GM21737 (cell line): ENCODE measurements at regions not wholly inside any gene's neighbourhood (a gene's known extent, or its start where the extent isn't known, plus 50 kb on each side); places are given as distances from the start of the nearest gene placed in this dataset.
"Not testable (repeated sequence)": the region's sequence is repeated elsewhere in the genome, so short reads cannot be mapped to it uniquely, and the experiment has no call there.

ENCODE experiments used
- ATAC-seq: cut with Tn5 transposase; IDR thresholded peaks from one replicate; pipeline ENCODE4 v1.9.1; 2021; ENCODE audit warnings: mild to moderate bottlenecking, moderate library complexity; ENCODE audit not compliant: unreplicated experiment

DNA sequence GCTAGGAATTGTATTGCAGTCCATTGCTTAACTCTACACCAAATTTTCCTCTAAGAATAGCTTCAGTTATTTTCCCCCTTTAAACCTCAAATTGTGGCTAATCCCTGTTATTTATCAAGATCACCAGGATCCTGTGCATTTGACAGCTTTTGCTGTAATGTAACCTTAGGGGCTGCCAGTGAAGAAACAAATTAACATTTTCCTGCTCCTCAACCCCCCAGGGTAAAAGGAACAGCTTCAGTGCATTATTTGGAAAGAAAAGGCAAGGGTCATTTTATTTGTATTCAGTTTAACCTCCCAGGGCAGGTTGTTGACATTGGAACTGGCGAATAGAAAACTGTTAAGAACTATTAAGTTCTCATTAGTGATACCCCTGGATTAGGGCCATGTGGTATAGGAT is 57.0 kb downstream of the PCDH20 start:
- no peak for ATAC-seq

DNA sequence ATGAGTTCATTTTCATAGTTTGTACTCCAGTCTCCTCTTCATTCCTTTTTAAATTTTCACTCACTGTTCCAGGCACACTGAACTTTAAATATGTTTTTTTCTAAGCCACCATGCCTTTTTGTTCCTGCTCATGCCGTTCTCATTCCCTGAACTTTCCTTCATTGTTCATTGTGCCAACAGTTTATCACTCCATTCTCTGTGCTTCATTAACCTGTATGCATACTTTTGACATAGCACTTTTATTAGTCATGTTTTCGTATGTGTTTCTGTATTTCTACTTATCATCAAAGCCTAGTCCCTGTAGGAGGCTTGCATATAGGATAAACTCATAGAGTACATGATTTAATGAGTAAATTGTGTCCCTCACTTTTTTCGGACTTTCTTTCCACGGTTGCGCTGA is 65.3 kb downstream of the PCDH20 start:
- no peak for ATAC-seq

DNA sequence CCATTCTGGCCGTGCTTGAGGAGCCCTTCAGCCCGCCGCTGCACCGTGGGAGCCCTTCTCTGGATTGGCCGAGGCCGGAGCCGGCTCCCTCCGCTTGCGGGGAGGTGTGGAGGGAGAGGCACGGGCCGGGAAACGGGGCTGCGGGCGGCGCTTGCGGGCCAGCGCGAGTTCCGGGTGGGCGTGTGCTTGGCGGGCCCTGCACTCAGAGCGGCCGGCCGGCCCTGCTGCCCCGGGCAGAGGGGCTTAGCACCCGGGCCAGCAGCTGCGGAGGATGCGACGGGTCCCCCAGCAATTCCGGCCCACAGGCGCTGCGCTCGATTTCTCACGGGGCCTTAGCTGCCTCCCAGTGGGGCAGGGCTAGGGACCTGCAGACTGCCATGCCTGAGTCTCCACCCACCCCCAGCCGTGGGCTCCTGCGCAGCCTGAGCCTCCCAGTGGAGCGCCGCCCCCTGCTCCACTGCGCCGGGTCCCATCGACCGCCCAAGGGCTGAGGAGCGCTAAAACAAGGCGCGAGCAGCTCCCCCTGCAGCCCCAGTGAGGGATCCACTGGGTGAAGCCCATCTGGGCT is 76.5 kb downstream of the PCDH20 start:
- no peak for ATAC-seq

DNA sequence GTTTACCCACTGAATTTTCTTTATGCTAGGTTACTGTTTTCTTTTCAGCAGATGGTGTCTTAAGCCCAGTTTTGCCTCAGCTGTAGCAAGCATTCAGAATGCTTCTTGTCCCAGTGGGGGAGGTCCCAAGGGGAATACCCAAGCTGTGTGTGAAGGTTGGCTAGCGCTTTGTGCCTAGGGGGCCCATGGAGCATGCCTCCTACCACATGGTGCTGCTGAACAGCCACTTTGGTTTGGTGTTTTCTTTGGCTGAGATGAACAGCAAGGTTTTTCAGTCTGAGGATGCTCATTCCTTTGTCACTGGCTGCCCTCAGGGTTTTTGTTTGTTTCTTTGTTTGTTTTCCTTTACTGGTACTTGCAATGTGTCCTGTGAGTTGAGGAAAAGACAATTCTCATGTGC is 99.0 kb downstream of the PCDH20 start:
- no peak for ATAC-seq

DNA sequence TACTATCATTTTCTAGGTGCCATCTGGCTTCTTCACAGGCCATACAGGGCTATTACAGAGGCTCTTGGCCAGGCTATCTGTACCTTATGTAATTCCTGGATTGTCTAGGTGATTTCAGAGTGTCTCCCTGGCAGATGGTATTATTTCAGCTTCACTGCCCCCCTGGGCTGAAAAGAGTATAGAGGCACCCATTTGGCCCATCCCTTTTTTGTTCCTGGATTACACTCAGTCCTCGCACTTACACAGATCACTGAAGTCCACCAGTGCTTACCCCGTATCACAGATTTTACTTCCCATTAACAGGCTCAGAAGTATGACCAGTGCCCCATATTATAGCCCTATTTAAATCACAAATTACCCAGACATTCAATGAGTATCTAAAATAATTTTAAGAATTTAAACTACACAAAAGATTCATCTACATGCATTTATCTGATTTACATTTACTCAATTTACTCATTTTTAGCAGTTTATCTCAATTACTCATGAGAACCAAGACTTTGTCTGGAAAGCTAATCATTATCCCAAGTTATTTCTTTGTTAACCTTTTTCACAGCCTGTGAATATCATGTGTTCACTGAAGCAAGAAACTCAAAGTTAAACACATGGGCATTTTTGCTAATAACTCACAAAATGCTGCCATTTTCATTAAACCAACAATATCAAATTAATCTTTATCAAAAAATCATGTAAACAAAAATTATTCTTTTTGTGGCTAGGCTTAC is 121.0 kb downstream of the PCDH20 start:
- ATAC-seq, result no peak

DNA sequence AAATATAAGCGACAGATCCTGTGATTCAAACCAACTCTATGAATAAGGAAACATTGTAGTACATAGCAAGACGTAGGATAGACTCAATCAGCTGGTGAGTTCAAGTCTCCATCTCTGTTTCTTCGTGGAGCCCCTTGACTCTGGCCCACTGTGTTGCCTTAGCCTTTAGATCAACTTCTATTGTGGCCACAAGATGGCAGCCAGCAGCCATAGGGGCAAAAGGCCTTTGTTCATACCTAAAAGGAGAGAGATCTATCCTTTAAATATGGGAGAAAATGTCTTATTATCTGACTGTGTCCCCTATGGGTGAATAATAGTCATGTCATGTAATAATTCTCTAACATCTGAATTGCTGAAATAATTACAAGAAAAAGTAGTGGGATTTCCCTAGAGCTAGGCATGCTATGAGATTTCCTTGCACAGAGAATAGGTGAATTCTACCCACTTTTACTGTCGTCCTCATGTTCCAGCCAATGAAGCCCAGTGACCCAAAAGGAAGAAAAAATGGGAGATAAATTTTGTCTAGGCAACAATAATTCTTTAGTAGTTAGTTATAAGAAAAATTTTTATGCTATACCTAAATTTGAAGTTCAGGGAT is 129.4 kb downstream of the PCDH20 start:
- ATAC-seq, result no peak

DNA sequence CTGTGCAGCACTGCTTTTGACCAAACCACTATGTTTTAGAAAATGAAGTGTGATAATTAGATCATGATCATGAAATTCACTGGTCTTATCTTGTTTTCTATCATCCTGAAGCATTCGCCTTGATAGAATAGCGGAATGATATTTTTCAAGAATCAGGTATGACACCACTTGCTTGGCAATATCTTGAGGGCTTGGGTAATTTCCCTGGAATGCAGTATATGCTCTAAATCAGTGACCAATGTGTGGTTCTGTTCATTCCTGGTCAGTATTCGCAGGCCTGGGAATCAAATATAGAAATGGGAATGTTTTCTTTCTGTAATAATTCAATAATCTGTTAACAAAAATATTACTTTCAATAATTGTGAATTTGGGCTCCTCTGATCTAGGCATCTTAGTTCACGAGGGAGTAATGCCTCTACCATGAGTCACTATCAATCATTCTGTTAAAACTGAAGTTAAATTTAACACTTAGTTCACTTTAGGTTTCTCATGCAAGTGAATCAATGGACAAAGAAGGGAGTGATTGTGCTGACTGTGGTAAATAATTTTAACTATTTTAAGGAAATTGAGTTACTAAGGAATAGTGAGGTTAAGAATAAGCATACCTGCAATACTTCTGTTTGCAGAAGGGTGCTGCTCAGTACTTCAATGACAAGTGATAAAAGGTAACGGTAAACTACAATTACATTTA is 137.9 kb downstream of the PCDH20 start:
- no peak for ATAC-seq

DNA sequence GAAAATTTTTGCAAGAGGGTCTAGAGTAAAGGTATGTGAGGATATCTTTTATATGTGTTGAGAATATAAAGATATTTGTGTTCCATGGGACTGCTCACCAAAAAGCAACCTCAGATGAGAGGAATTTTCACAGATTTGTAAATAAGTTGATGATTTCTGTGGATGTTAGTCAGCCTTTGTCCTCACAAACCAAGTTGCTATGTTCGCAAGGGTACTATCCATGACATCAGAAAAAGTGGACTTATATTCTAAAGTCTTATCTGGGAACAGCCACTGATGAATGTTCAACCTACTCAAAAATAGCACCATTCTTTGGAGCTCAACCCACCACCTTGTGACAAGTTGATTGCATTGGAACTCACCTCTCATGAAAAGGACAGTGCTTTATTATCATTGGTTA is 138.6 kb downstream of the PCDH20 start:
- ATAC-seq, result no peak

DNA sequence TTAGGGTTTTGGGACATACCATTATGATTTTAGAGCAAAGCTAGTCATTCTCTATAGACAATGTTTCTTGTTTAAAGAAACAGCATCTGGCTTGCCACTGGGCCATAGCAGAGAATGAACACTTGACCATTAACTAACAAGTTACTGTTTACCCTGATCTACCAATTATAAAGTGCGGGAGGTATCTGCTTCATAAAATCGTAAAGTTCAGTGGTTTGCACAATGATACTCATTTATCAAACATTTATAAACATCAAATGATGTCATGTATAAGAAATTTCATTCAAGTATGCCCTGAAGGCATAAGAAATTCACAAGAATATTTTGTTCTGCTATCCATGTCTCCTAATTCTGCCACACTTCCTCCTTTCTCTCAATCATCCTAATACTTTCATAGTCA is 139.2 kb downstream of the PCDH20 start:
- ATAC-seq, result no peak

DNA sequence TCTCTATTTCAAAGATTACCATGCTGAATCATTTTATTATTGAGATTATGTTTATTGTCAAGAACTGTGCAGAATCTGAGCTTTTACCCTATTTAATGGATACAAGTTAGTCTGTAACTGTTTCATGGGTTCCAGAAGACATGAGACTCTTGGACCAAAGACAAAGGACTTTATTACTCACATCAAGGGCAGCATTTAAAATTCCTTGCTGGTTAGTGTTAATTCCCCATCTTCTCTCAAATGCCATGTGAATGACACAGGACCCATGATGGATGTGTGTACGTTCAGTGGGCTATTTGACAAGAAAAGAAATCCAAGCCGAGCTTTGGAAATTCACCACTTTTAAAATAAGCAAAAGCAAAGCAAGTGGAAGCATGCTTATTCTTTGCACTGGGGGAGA is 139.9 kb downstream of the PCDH20 start:
- ATAC-seq, result no peak

DNA sequence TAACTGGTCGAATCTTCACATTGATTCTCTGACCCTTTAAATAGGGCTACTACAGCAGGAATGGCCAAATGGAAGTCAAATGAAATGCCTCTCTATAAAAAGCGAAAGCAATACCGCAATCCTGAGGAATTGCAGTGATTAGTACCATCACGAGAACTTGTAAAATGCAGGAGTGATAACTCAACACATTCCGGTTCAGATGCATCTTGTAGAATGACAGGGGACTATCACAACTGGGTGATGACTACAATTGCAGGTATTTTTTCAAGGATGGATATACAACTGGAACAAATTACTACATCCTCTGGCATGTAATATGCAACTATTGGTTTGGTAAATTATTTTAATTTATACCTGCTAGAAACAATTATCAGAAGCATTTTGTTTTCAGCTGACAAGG is 140.4 kb downstream of the PCDH20 start:
- no peak for ATAC-seq

DNA sequence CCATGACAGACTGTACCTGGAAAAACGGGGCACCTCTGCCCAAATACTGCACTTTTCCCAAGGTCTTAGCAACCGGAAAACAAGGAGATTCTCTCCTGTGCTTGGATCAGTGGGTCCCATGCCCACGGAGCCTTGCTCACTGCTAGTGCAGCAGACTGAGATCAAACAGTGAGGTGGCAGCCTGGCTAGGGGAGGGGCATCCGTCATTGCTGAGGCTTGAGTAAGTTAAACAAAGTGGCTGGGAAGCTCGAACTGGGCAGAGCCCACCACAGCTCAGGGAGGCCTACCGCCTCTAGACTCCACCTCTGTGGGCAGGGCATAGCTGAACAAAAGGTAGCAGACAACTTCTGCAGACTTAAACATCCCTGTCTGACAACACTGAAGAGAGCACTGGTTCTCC is 148.8 kb downstream of the PCDH20 start:
- ATAC-seq, result not testable (repeated sequence)

DNA sequence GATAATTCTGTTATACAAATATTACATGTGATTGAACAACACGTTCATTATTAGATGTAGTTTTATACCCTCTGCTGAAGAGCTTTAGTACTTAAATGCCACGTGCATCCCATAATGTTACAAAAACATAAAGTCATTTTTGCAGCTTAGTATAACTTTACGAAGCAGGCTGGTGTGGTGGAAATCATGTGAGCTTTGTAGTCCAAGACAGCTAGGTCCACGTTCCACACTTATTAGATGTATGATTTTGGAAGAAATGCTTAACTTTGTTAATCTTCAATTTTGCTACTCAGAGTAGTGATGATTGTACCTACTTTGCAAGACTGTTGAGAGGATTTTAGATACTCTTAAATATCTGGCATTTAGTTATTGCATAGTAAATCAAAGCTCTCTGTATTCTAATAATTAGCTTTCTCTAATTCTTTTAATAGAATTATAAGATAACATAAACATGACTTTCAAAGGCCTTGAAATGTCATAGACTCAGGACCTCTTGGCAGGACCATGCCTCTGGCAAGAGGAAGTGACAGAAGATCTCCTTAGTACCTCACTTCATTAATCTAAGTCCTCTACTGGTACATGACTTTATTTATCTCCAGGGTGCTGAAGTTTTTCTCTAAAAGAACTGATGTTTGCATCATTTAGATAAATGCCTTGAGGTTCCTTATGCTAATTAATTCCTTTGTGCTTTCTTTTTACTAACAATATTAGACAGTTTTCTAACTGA is 153.7 kb downstream of the PCDH20 start:
- no peak for ATAC-seq

DNA sequence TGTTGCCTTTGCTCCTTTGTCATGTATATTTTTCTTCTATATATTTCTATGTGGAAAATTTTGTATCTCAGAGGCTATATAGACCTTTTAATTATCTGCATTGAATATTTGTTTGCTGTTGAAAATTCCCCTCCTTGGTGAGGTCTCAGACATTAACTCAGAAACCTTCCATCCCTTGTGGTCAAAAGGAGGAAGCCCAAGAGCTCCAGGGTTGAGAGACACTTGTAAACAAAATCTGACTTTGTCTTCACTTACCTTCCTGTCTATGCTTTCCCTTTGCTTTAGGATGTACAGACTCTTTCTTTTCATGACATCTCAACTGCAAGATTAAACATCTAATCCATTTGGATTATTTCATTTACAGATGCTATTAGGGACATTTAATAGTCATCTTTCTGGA is 157.5 kb downstream of the PCDH20 start:
- no peak for ATAC-seq

DNA sequence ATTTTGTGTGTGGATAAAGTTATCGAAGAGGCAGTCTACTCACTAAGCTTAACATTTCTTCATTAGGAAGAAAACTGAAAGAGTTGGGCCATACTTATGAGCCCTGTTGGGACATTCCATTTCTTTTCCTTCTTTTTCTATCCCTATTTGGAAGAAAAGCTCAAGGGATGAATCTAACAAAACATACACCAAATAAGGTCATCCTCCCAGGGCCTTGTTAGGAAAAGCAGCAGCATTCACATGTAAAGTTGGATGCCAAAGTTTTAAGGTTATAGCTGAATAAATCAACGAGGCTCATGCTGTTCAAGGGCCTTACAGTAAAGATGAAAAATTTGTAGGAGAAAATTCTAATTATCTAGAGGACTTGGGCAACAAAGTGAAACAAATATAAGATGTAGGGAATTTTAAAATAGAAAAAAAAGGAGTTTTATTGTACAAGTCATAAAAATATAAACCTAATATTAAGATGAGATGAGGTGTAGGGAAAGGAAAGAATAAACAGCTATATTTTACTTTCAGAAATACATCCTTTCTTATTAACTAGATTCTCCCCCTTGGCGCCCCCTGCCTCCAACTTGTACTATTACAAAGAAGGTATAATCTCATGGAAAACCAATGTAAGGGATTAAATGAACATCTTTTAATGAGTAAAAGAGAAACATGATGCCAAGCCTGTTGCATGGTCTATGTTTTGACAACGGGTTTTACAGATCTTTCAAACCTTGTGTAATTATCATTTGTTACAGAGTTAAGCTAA is 160.4 kb downstream of the PCDH20 start:
- no peak for ATAC-seq

DNA sequence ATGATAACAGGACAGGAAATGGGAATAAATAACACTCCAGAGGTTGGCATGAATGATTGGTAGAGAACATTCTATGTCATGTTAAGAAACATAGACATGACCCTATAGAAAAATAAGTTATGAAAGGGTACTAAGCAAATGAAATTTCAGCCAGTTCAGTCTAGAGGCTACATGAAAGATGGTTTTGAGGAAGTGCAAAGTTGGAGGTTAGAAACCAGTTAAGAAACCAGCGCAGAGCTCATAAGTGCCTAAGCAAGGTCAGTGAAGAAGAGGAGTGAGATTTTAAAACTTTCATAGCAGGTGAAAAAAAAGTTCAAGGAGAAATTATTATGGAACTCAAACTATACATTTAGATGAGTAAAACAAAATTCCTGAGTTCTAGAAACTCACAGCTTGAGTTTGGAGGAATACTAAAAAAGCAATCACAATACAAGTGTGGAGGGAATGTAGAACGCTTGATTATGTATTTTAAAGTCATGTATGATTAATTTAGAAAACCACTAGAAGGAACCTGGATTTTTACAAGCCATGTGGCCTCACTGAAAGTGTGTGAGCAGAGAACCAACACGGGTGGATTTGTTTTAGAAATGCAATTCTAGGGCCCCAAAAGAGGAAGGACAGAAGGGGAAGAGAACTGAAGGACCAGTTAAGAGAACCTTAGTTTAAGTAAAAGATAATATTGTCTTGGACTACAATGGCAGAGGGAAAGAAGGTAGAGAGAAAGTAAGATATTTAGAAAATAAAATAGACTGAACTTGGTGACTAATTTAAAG is 162.4 kb downstream of the PCDH20 start:
- ATAC-seq, result no peak

DNA sequence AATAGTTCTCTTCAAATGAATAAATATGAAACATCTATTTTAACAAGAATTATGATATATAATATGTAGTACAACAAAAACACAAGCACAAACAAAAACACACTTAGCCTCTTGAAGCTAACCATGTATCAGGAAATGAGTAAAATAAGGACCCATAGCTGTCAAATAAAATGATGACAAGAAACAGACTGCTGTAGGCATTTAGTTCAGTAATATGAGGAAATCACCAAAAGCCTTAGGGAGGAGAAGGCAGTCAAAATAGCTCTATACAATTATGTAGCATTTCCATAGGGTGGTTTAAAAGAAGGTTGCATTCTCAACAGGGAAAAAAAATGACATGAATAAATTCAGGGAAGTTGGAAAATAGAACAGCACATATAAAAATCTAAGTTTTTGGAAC is 163.4 kb downstream of the PCDH20 start:
- no peak for ATAC-seq

DNA sequence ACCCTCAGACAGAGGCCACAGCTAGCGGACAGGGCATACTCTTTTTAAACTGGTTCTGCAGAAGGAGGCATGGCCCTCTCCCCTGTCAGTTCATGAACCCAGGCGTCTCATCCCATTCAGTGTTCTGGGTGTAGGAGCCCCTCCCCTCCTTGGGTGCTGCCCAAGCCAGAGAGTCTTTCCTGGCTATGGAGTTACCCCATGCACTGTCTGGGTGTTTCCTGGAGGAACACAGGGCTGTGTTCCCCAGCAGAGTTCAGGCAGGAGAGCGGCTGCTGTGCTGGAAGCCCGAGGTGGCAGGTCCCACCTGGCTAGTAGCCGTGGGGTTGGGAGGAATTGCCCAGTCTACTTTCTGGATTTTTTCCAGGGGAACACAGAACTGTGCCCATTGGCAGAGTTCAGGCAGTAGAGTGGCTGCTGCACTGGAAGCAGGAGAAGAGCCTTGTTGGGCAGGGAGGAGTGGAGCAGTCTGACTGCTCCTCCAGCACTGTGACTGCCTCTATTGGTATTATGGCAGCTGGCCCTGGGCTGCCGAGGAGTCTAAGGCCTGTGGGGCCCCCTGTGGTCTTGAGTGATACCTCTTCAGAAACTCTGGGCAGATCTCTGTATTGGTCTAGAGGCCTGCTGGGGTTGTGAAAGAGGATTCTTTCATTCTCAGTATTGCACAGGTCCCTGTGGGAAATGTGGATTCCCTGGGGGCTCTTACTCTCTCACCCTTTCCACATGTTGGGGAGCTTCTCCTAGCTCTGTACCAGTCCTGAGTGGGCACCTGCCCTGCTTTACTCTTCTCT is 168.3 kb downstream of the PCDH20 start:
- ATAC-seq, result peak; percentile 90

DNA sequence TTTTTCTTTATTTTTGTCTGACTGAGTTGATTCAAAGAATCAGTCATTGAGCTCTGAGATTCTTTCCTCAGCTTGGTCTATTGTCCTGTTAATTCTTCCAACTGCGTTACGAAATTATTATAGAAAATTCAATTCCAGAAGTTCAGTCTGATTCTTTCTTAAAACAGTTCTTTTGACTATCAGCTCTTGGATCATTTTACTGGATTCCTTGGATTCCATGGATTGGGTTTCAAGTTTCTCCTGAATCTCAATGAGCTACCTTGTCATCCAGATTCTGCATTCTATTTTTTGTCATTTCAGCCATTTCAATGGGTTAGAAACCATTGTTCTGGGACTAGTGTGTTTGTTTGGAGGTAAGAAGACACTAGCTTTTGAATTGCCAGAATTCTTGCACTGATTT is 169.3 kb downstream of the PCDH20 start:
- no peak for ATAC-seq
